ENCODE measurements at regions not wholly inside any gene's neighbourhood (a gene's known extent, or its start where the extent isn't known, plus 50 kb on each side); places are given as distances from the start of the nearest gene placed in this dataset.

DNA sequence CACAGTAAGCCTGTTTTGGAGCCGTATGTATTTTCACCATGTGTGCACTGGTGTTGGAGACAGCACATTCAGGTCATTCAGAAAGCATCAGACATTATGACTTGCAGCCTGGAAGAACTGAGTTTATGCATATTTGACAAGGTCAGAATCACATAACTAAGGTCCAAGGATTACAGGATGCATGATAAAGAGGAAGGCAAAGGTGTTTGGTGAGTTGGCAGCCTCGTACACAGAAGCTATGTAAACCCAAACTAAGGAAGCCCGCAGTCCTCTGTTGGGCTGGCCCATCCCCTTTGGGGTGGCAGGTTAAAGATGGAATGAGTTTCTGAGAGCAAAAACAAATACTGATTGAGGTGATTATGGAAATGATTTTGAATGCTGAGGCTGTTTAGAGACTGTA is 218.4 kb downstream of the KTN1 start:
- TF ChIP-seq, protein P1, sequence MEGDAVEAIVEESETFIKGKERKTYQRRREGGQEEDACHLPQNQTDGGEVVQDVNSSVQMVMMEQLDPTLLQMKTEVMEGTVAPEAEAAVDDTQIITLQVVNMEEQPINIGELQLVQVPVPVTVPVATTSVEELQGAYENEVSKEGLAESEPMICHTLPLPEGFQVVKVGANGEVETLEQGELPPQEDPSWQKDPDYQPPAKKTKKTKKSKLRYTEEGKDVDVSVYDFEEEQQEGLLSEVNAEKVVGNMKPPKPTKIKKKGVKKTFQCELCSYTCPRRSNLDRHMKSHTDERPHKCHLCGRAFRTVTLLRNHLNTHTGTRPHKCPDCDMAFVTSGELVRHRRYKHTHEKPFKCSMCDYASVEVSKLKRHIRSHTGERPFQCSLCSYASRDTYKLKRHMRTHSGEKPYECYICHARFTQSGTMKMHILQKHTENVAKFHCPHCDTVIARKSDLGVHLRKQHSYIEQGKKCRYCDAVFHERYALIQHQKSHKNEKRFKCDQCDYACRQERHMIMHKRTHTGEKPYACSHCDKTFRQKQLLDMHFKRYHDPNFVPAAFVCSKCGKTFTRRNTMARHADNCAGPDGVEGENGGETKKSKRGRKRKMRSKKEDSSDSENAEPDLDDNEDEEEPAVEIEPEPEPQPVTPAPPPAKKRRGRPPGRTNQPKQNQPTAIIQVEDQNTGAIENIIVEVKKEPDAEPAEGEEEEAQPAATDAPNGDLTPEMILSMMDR (conservative IDR thresholded peaks at IDR 0.05; ENCODE audit: low read depth, low read length): no peak
- H3K4me3 ChIP-seq (ENCODE audit: low read depth, low read length): no peak overlapping the region
- no peak for DNase-seq (ENCODE audit: low read depth)

DNA sequence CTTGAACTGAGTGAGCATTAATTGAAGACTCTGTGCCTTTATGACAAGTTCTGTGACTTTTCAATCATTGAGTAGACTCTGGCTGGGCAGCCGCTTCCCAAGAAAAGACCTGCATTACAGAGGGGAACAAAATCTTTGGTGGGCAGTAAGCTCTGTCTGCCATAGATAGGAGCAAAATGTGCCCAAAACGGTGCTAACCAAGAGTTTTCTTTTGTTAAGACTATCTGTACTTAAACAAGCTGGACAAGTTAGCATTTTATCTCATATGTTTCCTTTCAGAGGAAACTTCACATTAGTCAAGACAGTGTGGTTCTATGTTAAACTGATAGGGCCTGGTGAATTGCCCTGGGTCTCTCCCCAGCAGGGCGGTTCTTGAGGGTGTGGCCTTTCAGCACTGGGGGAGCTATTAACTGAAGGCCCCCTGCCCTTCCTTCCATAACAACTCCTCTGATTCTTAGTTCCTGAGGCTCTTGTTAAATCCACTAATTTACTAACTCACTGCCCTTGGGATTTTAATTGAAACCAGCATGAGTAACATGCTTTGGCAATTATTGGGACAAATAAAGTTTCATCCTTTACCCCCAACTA is 219.6 kb downstream of the KTN1 start:
- TF ChIP-seq, protein P1 (conservative IDR thresholded peaks at IDR 0.05; ENCODE audit: low read depth, low read length): no peak
- DNase-seq (ENCODE audit: low read depth): no peak
- H3K4me3 ChIP-seq (ENCODE audit: low read depth, low read length): no peak overlapping the region

DNA sequence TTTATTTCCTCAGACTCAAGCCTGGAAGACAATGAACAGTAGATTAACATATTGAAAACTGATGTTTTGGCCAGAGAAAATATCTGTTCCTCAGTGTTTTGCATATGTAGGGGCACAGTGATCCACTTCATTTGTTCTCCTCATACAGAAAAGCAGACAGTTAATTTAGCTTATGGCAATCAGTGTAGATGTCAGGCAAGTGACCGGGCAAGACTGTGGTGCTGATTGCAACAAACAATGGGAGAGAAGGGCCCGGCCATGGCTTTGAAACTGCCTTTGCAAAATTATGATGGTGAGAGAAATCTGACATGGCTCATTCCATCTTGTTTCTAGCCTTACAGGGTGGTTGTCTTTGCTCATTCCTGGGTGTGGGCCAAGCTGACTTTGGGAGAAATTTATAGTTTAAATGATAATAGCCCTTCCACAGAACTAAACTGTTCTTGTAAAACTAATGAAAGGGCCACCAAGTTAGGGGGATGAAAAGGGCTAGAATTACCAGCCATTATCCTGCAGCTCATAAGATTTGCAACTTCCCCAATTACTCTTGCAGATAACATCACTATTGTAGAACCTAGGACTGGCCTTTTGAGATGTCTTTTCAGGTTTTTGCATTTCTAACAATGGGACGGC is 220.3 kb downstream of the KTN1 start:
- TF ChIP-seq, protein P1 (conservative IDR thresholded peaks at IDR 0.05; ENCODE audit: low read depth, low read length): no peak
- DNase-seq (ENCODE audit: low read depth): no peak
- no peak overlapping the region for H3K4me3 ChIP-seq (ENCODE audit: low read depth, low read length)

DNA sequence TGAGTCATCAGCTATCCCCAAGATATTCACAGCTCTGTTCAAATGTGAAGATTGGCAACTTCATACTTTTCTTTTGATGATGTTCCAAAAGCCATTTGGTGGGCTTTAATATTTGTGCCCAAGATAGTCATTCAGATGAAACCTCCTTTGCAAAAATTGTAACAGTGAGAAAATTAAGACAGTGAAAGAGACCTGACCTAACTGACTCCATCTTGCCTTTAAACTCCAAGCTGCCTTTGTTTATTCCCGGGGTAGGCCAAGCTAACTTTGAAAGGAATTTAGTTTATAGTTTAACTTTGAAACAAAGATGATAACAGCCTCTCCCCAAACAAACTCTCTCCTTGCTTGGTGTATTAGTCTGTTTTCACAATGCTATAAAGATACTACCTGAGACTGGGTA is 221.1 kb downstream of the KTN1 start:
- TF ChIP-seq, protein P1 (conservative IDR thresholded peaks at IDR 0.05; ENCODE audit: low read depth, low read length): no peak
- no peak overlapping the region for H3K4me3 ChIP-seq (ENCODE audit: low read depth, low read length)
- no peak for DNase-seq (ENCODE audit: low read depth)

DNA sequence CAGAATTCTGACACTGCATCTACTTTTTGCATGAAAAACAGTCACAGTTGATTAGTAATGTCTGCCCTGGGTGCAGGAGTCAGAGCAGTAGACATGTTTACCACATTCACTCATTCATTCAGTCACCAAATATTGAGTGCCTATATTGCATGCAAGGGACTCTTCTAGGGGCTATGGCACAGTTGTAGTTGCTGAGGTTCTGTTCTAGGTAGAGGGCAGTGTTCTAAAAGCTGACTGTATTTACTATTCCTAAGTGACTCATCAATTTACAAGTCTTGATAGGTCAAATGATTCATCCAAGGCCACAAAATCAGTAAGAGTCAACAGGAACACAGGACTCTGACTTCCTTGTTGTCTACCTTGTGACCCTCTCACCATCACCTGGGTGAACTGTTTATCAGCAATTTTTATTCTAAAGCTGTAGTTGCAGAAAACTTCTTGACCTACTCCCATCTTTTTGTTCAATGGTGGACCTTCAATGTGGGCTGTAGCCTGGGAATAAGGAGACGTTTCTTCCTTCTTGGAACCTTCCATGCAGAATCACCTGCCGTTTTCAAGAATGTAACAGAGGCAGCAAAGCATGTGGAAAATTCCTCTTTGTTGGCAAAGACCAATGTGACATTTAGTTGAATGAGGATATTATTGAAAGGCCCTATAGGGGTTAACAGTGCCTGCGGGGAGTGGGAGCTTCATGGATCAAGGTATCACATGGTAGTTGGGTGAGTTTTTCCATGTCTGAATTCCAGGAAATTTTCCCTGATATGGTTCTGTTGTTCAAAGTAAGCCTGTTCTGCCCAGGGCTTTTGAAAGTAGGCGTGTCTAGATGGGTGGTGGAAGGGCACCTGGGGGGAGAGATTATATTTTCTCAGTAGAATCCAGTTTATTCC is 223.2 kb downstream of the KTN1 start:
- no peak overlapping the region for H3K4me3 ChIP-seq (ENCODE audit: low read depth, low read length)
- DNase-seq (ENCODE audit: low read depth): peak; percentile 77
- TF ChIP-seq, protein P1 (conservative IDR thresholded peaks at IDR 0.05; ENCODE audit: low read depth, low read length): peak; percentile 57

DNA sequence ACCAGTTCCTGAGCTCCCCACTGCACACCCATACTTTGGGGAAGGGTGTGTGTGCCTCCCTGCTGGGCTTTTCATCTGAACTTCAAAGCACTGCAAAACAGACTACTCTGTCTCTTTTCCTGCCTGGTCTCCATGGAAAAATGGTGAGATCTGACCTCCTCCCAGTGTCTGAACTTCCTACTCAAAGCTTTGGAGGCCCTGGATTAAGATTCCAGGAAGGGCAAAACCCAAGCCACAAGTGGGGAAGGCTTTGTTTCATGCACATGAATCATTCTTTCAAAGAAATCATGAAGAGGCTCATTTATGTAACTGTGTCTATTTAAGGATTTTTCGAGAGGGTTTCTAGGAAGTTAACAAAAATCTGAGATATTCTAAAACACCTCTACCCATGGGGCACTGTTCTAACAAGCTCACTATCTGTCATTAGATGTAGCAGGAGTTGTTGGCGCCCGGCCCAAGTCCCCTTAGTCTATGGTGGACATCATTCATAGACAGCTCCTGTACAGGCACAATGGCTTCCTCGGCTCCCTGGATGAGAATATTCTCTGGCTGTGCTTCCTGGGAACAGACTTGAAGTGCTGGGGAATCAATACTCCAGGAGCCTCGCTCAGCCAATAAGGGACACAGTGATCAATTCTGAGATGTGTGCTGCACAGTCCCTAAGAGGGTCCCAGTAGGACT is 224.0 kb downstream of the KTN1 start:
- DNase-seq (ENCODE audit: low read depth): no peak
- H3K4me3 ChIP-seq (ENCODE audit: low read depth, low read length): no peak overlapping the region
- TF ChIP-seq, protein P1 (conservative IDR thresholded peaks at IDR 0.05; ENCODE audit: low read depth, low read length): no peak

Measured in epithelial cell of proximal tubule (primary cell).